Activated T-cell treated with anti-CD3 and anti-CD28 coated beads, Interleukin-2, amount 50 U/mL, for 24 hours (primary cell): ENCODE measurements at regions not wholly inside any gene's neighbourhood (a gene's known extent, or its start where the extent isn't known, plus 50 kb on each side); places are given as distances from the start of the nearest gene placed in this dataset.
"Not testable (repeated sequence)": the region's sequence is repeated elsewhere in the genome, so short reads cannot be mapped to it uniquely, and the experiment has no call there.

Experiments
- DNase-seq: peaks from one replicate; pipeline ENCODE4 v3.0.0-alpha.2; 2020
- H3K27ac Mint-ChIP-seq: 2 replicates; pipeline ENCODE4 v1.8.0; 2020; ENCODE audit warnings: mild to moderate bottlenecking, mixed read lengths
- H3K27me3 Mint-ChIP-seq: 2 replicates; pipeline ENCODE4 v1.8.0; 2020; ENCODE audit warnings: mixed read lengths
- H3K36me3 Mint-ChIP-seq: 2 replicates; pipeline ENCODE4 v1.8.0; 2020; ENCODE audit warnings: low read depth, mixed read lengths
- H3K4me1 Mint-ChIP-seq: 2 replicates; pipeline ENCODE4 v1.8.0; 2020; ENCODE audit warnings: low read depth, mixed read lengths
- H3K4me3 Mint-ChIP-seq: 2 replicates; pipeline ENCODE4 v1.8.0; 2020; ENCODE audit warnings: mild to moderate bottlenecking, moderate library complexity, mixed read lengths
- H3K9me3 Mint-ChIP-seq: 2 replicates; pipeline ENCODE4 v1.8.0; 2020; ENCODE audit warnings: mixed read lengths

- Mint-ChIP-seq H3K4me1 (no peaks in the 10 kb centered on the region), H3K9me3 (peaks cover 8% of the 10 kb centered on the region), H3K4me3 (no peak overlapping the region), H3K36me3 (no peaks in the 10 kb centered on the region), H3K27me3 (peaks cover 19% of the 10 kb centered on the region), H3K27ac (no peak overlapping the region)
- no peak for DNase-seq
These were observed 103.6 kb downstream of the PSMG1 start for GRCh38 chr21:39079617-39080016.

GRCh38 chr21:39078322-39079065, 104.8 kb downstream of the PSMG1 start:
- Mint-ChIP-seq H3K27ac (no peak overlapping the region), H3K36me3 (no peaks in the 10 kb centered on the region), H3K4me3 (no peak overlapping the region), H3K27me3 (peaks cover 19% of the 10 kb centered on the region), H3K9me3 (peaks cover 9% of the 10 kb centered on the region), H3K4me1 (no peaks in the 10 kb centered on the region)
- no peak for DNase-seq

- Mint-ChIP-seq H3K27me3 (peaks cover 19% of the 10 kb centered on the region), H3K36me3 (no peaks in the 10 kb centered on the region)
These were observed 105.4 kb downstream of the PSMG1 start for GRCh38 chr21:39077876-39078275.

GRCh38 chr21:39074508-39074907, 108.7 kb downstream of the PSMG1 start:
- Mint-ChIP-seq H3K4me3 (no peak overlapping the region), H3K27ac (no peak overlapping the region), H3K4me1 (no peaks in the 10 kb centered on the region), H3K27me3 (peaks cover 19% of the 10 kb centered on the region), H3K9me3 (peaks cover 9% of the 10 kb centered on the region), H3K36me3 (no peaks in the 10 kb centered on the region)
- no peak for DNase-seq

More at GRCh38 chr21:39077876-39078275, 105.4 kb downstream of the PSMG1 start:
- DNase-seq: no peak
- no peaks in the 10 kb centered on the region for H3K4me1 Mint-ChIP-seq
- no peak overlapping the region for H3K27ac Mint-ChIP-seq
- H3K9me3 Mint-ChIP-seq: peaks cover 9% of the 10 kb centered on the region
- H3K4me3 Mint-ChIP-seq: no peak overlapping the region

- Mint-ChIP-seq H3K27me3 (peaks cover 14% of the 10 kb centered on the region), H3K4me1 (no peaks in the 10 kb centered on the region), H3K9me3 (peaks cover 9% of the 10 kb centered on the region), H3K36me3 (no peaks in the 10 kb centered on the region), H3K4me3 (no peak overlapping the region), H3K27ac (no peak overlapping the region)
- DNase-seq: no peak
These were observed 109.5 kb downstream of the PSMG1 start for GRCh38 chr21:39073717-39074116.

- H3K27ac Mint-ChIP-seq: no peak overlapping the region
- no peaks in the 10 kb centered on the region for H3K4me1 Mint-ChIP-seq
- no peaks in the 10 kb centered on the region for H3K36me3 Mint-ChIP-seq
- peaks cover 10% of the 10 kb centered on the region for H3K27me3 Mint-ChIP-seq
- DNase-seq: no peak
- no peak overlapping the region for H3K4me3 Mint-ChIP-seq
- peaks cover 9% of the 10 kb centered on the region for H3K9me3 Mint-ChIP-seq
These were observed 110.2 kb downstream of the PSMG1 start for GRCh38 chr21:39073063-39073462.

GRCh38 chr21:39072468-39072867, 110.8 kb downstream of the PSMG1 start:
- Mint-ChIP-seq H3K9me3 (peaks cover 9% of the 10 kb centered on the region), H3K36me3 (no peaks in the 10 kb centered on the region), H3K4me1 (no peaks in the 10 kb centered on the region), H3K27me3 (peaks cover 9% of the 10 kb centered on the region), H3K4me3 (no peak overlapping the region), H3K27ac (no peak overlapping the region)
- no peak for DNase-seq

GRCh38 chr21:39071623-39072214, 111.5 kb downstream of the PSMG1 start:
- no peak overlapping the region for H3K27ac Mint-ChIP-seq
- H3K9me3 Mint-ChIP-seq: peaks cover 9% of the 10 kb centered on the region
- H3K4me3 Mint-ChIP-seq: no peak overlapping the region
- H3K27me3 Mint-ChIP-seq: peaks cover 6% of the 10 kb centered on the region
- no peak for DNase-seq
- no peaks in the 10 kb centered on the region for H3K4me1 Mint-ChIP-seq
- H3K36me3 Mint-ChIP-seq: no peaks in the 10 kb centered on the region

GRCh38 chr21:39069856-39070255, 113.4 kb downstream of the PSMG1 start:
- H3K9me3 Mint-ChIP-seq, H3K36me3 Mint-ChIP-seq, H3K27ac Mint-ChIP-seq, H3K4me3 Mint-ChIP-seq, H3K27me3 Mint-ChIP-seq, H3K4me1 Mint-ChIP-seq, DNase-seq: not testable (repeated sequence)

GRCh38 chr21:39066829-39067780, 116.1 kb downstream of the PSMG1 start:
- H3K9me3 Mint-ChIP-seq: no peaks in the 10 kb centered on the region
- no peaks in the 10 kb centered on the region for H3K4me1 Mint-ChIP-seq
- no peak for DNase-seq

GRCh38 chr21:39065917-39066316, 117.3 kb downstream of the PSMG1 start:
- no peaks in the 10 kb centered on the region for H3K9me3 Mint-ChIP-seq
- H3K4me1 Mint-ChIP-seq: no peaks in the 10 kb centered on the region
- H3K27ac Mint-ChIP-seq: no peak overlapping the region
- no peak for DNase-seq
- H3K36me3 Mint-ChIP-seq: no peaks in the 10 kb centered on the region
- H3K4me3 Mint-ChIP-seq: no peak overlapping the region
- peaks cover 3% of the 10 kb centered on the region for H3K27me3 Mint-ChIP-seq

More at GRCh38 chr21:39066829-39067780, 116.1 kb downstream of the PSMG1 start:
- H3K4me3 Mint-ChIP-seq: no peak overlapping the region
- peaks cover 3% of the 10 kb centered on the region for H3K27me3 Mint-ChIP-seq
- no peak overlapping the region for H3K27ac Mint-ChIP-seq
- H3K36me3 Mint-ChIP-seq: no peaks in the 10 kb centered on the region

GRCh38 chr21:39064325-39065012, 118.8 kb downstream of the PSMG1 start:
- Mint-ChIP-seq H3K27me3 (peaks cover 3% of the 10 kb centered on the region), H3K9me3 (no peaks in the 10 kb centered on the region), H3K36me3 (no peaks in the 10 kb centered on the region)

GRCh38 chr21:39063517-39063916, 119.7 kb downstream of the PSMG1 start:
- H3K27me3 Mint-ChIP-seq: no peaks in the 10 kb centered on the region
- H3K36me3 Mint-ChIP-seq: no peaks in the 10 kb centered on the region
- H3K4me3 Mint-ChIP-seq: no peak overlapping the region
- H3K9me3 Mint-ChIP-seq: no peaks in the 10 kb centered on the region
- no peak overlapping the region for H3K27ac Mint-ChIP-seq
- no peak for DNase-seq
- H3K4me1 Mint-ChIP-seq: no peaks in the 10 kb centered on the region

More at GRCh38 chr21:39064325-39065012, 118.8 kb downstream of the PSMG1 start:
- no peaks in the 10 kb centered on the region for H3K4me1 Mint-ChIP-seq
- H3K4me3 Mint-ChIP-seq: no peak overlapping the region
- no peak for DNase-seq
- H3K27ac Mint-ChIP-seq: no peak overlapping the region

- no peaks in the 10 kb centered on the region for H3K36me3 Mint-ChIP-seq
- no peaks in the 10 kb centered on the region for H3K4me1 Mint-ChIP-seq
- no peak for DNase-seq
- H3K9me3 Mint-ChIP-seq: no peaks in the 10 kb centered on the region
- H3K27me3 Mint-ChIP-seq: peaks cover 6% of the 10 kb centered on the region
- H3K27ac Mint-ChIP-seq: no peak overlapping the region
- H3K4me3 Mint-ChIP-seq: no peak overlapping the region
These were observed 121.1 kb downstream of the PSMG1 start for GRCh38 chr21:39062196-39062595.
